Esophagus muscularis mucosa (tissue), 4 donors: ENCODE measurements at regions not wholly inside any gene's neighbourhood (a gene's known extent, or its start where the extent isn't known, plus 50 kb on each side); places are given as distances from the start of the nearest gene placed in this dataset.

ENCODE experiments used
- CTCF ChIP-seq, 3 experiments: fragments of 200-600 bp in 2 of 3; fragments of 450-650 bp in 1 of 3; sonication (generic) in 2 of 3; IDR thresholded peaks; one replicate each; pipeline ENCODE4 v1.5.1; 2017 to 2019; ENCODE audit warnings: antibody characterized with exemption in 3 of 3, mild to moderate bottlenecking in 2 of 3, moderate library complexity in 1 of 3
- EP300 ChIP-seq: sonication (generic); formaldehyde crosslinking; IDR thresholded peaks from one replicate; pipeline ENCODE4 v1.6.1; 2017; ENCODE audit warnings: antibody characterized with exemption
- POLR2A ChIP-seq: fragments of 450-650 bp; IDR thresholded peaks from one replicate; pipeline ENCODE4 v1.6.1; 2017; ENCODE audit warnings: antibody characterized with exemption, moderate library complexity, mild to moderate bottlenecking, low read depth

- TF ChIP-seq CTCF (IDR thresholded peaks at IDR 0.05), result no peak
- TF ChIP-seq POLR2A, result no peak
- no peak for TF ChIP-seq EP300
Observed at GRCh38 chr9:4365055-4365454, 65.2 kb upstream of the GLIS3 start.
